NCI-H146 treated with DMSO at 0.1 percent for 48 hours (cell line): ENCODE measurements at regions not wholly inside any gene's neighbourhood (a gene's known extent, or its start where the extent isn't known, plus 50 kb on each side); places are given as distances from the start of the nearest gene placed in this dataset.

ENCODE experiments used
- DNase-seq: peaks from one replicate; lab custom pipeline; 2025; ENCODE audit not compliant: unreplicated experiment; lab: John Stamatoyannopoulos, UW

GRCh38 chr5:17428176-17428800 is 69.7 kb upstream of the TAF11L2 start:
- DNase-seq = no peak

GRCh38 chr5:17429353-17429752 is 68.7 kb upstream of the TAF11L2 start:
- no peak for DNase-seq

DNA sequence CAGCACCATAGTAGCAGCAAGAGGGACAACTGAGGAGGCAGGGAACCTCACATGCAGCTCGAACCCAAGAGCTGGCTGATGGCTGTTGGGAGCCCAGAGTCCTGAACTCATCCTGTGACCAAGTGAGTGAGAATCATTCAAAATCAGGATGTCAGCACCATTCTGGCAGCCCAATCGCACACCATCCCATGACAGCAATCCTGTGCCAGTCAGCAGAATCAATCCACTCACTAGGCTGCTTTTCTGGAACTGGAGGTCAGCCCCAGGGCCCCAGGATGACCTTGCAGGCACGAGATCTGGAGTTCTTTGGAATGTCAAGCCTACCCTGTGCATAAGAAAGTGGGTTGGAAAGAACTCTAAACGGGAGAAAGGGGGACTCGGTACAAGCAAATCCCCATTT is 67.8 kb upstream of the TAF11L2 start:
- DNase-seq = no peak

DNA sequence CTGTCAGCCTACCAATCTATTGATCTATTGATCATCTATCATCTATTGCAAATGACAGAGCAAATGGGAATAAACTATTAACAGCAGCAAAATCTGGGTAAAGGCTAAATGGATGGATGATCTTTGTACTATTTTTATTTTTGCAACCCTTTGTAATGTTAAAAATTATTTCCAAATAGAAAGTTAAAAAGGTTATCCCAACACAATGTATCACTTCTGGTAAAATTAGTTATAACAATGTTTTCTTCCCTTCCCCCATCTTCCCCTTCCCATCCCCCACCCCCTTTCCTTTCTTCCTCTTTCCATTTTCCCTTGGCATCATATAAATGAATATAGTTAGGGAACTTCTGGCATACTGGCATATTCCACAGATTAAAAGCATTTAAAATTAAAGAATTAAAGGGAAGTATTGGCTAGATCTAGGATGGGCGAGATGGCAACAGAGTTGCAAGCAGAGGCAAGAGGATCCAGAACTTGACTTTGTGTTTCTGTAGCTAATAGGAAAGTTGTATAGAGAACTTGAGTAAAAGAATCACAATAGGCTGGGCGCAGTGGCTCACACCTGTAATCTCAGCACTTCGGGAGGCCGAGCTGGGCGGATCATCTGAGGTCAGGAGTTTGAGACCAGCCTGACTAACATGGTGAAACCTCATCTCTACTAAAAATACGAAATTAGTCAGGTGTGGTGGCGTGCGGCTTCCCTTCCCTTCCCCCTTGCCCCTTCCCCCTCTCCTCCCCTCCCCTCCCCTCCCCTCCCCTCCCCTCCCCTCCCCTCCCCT is 66.6 kb upstream of the TAF11L2 start:
- DNase-seq = no peak

GRCh38 chr5:17432569-17432968 is 65.5 kb upstream of the TAF11L2 start:
- DNase-seq = no peak

DNA sequence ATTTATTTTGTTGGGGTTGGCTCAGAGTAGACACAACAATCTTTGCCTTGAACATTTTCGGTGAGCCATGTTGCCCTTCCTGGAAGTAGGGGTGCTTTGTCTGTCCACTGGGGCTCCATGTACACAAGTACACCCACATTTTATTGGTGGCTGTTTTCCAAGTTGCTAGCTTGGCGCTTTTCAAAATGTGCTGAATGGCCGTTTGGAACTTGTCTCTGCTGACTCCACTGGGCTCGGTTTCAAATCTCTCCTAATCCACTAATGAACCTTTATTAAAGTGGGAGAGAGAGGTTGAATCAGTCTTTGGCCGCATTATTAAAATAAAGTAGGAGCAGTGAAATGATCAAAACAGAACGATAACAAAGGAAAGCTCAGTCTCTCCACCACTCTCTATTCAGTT is 64.6 kb upstream of the TAF11L2 start:
- no peak for DNase-seq

GRCh38 chr5:17434982-17435381 is 63.0 kb upstream of the TAF11L2 start:
- no peak for DNase-seq

GRCh38 chr5:17436350-17436749 is 61.7 kb upstream of the TAF11L2 start:
- DNase-seq = no peak

DNA sequence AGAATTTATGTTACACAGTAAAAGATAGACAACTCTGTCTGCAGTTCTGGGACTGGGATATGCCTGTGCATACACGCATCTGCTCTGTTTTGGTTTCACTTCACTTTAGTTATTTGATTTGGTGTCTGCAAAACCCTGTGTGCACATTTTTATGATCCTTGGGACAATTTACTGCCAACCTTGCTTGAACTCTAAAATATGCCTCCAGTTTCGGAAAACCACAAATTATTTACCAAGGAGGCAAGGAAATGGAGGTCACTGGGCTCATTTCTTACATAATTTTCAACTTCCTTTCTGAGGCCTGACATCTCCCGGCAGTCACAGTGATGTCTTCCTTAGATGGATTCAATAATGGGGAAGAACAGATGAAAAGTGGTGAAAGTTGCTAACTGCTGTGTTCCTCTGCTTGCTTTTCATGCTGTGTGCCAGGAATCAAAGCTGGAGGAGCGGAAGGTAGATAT is 61.2 kb upstream of the TAF11L2 start:
- DNase-seq = no peak

DNA sequence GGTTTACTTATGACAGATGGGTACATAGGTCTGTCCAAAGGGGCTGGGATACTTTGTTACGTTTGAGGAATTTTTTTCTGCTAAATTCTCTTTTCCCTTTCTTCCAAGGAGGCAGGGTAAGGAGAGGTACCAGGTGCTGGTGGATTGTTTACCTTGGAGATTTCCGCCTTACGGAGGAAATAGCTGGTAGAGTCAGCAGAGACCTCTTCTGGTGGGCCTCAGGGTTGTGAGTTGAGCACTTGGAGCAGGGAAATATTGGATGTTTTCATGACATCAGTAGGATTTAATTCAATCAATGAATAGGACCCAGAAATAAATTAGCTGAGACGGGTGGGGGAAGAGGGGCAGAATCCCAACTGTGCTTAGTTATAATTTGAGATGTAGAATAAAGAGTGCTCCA is 60.0 kb upstream of the TAF11L2 start:
- no peak for DNase-seq

- DNase-seq = no peak
Measured at GRCh38 chr5:17439956-17440355, 58.1 kb upstream of the TAF11L2 start.

DNA sequence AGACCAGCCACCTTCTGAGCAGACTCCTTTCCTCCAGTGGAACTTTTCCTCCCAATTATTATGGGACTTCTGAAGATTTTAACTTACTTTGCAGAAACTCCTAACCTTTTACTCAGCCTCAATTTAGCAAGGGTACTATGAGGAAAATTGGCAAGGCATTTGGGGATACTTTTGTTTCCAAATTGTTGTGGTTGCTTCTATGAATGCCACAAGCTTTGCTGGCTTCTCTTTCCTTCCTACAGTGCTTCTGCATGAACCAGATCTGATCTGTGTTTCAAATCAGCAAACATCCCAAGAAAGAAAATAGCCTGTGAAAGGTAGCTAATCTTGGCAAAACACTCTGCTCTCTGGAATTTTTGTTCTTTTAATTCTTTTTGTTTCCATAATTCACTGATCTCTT is 57.3 kb upstream of the TAF11L2 start:
- DNase-seq = no peak

DNA sequence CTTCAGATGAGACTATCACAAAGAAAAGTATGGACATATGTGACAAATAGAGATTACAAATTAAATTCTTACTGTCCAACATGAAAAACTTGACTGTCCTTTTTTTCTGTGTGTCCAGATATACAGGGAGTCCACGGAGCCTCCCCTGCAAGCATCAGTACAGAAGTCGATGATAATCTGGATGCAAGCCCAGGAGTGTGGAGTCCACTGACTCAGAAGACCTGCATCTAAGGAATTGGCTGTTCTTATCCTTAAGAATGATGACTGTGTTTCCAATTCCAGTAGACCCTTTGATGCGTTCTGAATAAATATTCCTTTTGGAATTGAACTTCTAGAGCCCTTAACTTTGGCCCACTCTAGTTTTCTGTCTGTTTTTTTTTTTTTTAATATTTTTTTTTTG is 56.7 kb upstream of the TAF11L2 start:
- no peak for DNase-seq

GRCh38 chr5:17443333-17444130 is 54.5 kb upstream of the TAF11L2 start:
- DNase-seq = no peak

DNA sequence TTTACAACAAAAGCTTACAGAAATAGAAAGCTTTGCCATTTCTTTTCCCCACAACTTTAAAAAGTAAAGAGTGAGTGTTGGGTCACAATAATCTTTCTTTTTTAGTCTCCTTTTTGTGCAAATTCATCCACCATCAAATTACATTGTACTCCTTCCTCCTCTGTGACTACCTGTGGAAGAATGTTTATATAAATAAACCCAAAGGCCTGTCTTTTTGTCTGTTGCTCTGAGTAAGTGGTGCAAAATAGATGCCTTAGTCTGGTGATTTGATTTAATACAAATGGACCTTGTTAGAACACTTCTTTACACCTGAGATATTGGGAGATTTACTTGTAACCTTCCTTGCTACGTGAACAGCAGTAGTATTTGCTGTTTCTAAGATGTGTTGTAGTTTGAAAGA is 53.5 kb upstream of the TAF11L2 start:
- no peak for DNase-seq

- DNase-seq = no peak
Measured at GRCh38 chr5:17445185-17445584, 52.8 kb upstream of the TAF11L2 start.
